Neural progenitor cell (in vitro differentiated cells): ENCODE measurements at regions not wholly inside any gene's neighbourhood (a gene's known extent, or its start where the extent isn't known, plus 50 kb on each side); places are given as distances from the start of the nearest gene placed in this dataset.

ENCODE experiments used
- CTCF ChIP-seq: fragments of 200-600 bp; sonication (generic); IDR thresholded peaks from 2 replicates; pipeline ENCODE4 v1.5.1; 2017; ENCODE audit warnings: antibody characterized with exemption, mild to moderate bottlenecking
- EZH2 ChIP-seq: fragments of 200-600 bp; sonication (generic); IDR thresholded peaks from 2 replicates; pipeline ENCODE4 v1.6.1; 2017; ENCODE audit warnings: antibody characterized with exemption, mild to moderate bottlenecking, moderate library complexity
- EZH2phosphoT487 ChIP-seq: fragments of 200-600 bp; sonication (generic); IDR thresholded peaks from 2 replicates; pipeline ENCODE4 v1.6.1; 2017; ENCODE audit warnings: antibody characterized with exemption

- no peak for TF ChIP-seq CTCF
- TF ChIP-seq EZH2: no peak
- TF ChIP-seq EZH2phosphoT487: no peak
Observed at GRCh38 chr3:1969281-1969680, 129.4 kb upstream of the CNTN4 start.
